ENCODE measurements at regions not wholly inside any gene's neighbourhood (a gene's known extent, or its start where the extent isn't known, plus 50 kb on each side); places are given as distances from the start of the nearest gene placed in this dataset.

- TF ChIP-seq REST (IDR thresholded peaks at IDR 0.05), result no peak
- TF ChIP-seq HDAC2 (IDR thresholded peaks at IDR 0.05), result no peak
- TF ChIP-seq POLR2A (IDR thresholded peaks at IDR 0.05; ENCODE audit: low read length), result no peak
- no peak for TF ChIP-seq RAD21 (conservative IDR thresholded peaks at IDR 0.05 in 1 of 2, IDR thresholded peaks at IDR 0.05 in 1 of 2)
- TF ChIP-seq ESRRA (IDR thresholded peaks at IDR 0.05; ENCODE audit: borderline replicate concordance, low read length), result no peak
- no peak for TF ChIP-seq HES2 (IDR thresholded peaks at IDR 0.05)
- no peak for TF ChIP-seq CBX8 (IDR thresholded peaks at IDR 0.05)
- no peak for TF ChIP-seq CTCF (IDR thresholded peaks at IDR 0.05)
- TF ChIP-seq TP53 (CRISPR knock-in tag; IDR thresholded peaks at IDR 0.05), result no peak
- TF ChIP-seq RCOR1 (IDR thresholded peaks at IDR 0.05; ENCODE audit: low read depth, low read length), result no peak
- no peak for TF ChIP-seq PHF8 (IDR thresholded peaks at IDR 0.05; ENCODE audit: borderline replicate concordance, low read depth)
- no peak for TF ChIP-seq BCL3 (IDR thresholded peaks at IDR 0.05)
Observed at GRCh38 chrX:1111601-1112300, 100.7 kb downstream of the CRLF2 start.
